ENCODE measurements at regions not wholly inside any gene's neighbourhood (a gene's known extent, or its start where the extent isn't known, plus 50 kb on each side); places are given as distances from the start of the nearest gene placed in this dataset.
"Not testable (repeated sequence)": the region's sequence is repeated elsewhere in the genome, so short reads cannot be mapped to it uniquely, and the experiment has no call there.

DNA sequence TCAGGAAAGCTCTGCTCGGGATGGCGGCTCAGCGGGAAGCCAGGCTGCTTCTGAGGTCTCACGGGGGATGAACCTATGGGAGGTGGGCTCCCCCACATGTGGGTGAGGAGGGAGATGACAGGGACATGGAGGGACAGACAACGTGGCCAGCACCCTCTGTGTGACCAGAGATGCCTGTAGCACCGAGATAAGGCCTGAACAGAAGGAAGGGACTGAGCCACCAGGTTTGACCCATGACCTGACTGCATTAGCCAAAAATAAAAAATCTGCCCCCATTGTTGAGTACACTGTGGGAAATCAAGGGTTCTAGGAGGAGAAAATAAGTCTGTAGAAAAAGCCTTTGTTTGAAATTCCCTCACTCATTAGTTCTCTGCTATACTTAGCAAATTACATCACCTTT, 105.7 kb downstream of the RNASET2 start:
- FAIRE-seq: no peak

GRCh38 chr6:166849749-166850183, 106.6 kb downstream of the RNASET2 start:
- H3K4me3 ChIP-seq (ENCODE audit: low read depth, low read length): no peak overlapping the region
- FAIRE-seq (no peak), DNase-seq (ENCODE audit: low read depth) (no peak)
- H3K27me3 ChIP-seq (ENCODE audit: control insufficient read depth, insufficient read depth, low read length): no peaks in the 10 kb centered on the region
- TF ChIP-seq CTCF (IDR thresholded peaks at IDR 0.05; ENCODE audit: insufficient read depth, low read length, severe bottlenecking): no peak
- H3K36me3 ChIP-seq (ENCODE audit: control insufficient read depth, insufficient read depth, low read length): no peaks in the 10 kb centered on the region

More for the DNA sequence above, 105.7 kb downstream of the RNASET2 start:
- no peak for TF ChIP-seq CTCF (IDR thresholded peaks at IDR 0.05; ENCODE audit: insufficient read depth, low read length, severe bottlenecking)
- no peak for DNase-seq (ENCODE audit: low read depth)
- Histone ChIP-seq H3K36me3 (ENCODE audit: control insufficient read depth, insufficient read depth, low read length) (no peaks in the 10 kb centered on the region), H3K27me3 (ENCODE audit: control insufficient read depth, insufficient read depth, low read length) (no peaks in the 10 kb centered on the region), H3K4me3 (ENCODE audit: low read depth, low read length) (no peak overlapping the region)

DNA sequence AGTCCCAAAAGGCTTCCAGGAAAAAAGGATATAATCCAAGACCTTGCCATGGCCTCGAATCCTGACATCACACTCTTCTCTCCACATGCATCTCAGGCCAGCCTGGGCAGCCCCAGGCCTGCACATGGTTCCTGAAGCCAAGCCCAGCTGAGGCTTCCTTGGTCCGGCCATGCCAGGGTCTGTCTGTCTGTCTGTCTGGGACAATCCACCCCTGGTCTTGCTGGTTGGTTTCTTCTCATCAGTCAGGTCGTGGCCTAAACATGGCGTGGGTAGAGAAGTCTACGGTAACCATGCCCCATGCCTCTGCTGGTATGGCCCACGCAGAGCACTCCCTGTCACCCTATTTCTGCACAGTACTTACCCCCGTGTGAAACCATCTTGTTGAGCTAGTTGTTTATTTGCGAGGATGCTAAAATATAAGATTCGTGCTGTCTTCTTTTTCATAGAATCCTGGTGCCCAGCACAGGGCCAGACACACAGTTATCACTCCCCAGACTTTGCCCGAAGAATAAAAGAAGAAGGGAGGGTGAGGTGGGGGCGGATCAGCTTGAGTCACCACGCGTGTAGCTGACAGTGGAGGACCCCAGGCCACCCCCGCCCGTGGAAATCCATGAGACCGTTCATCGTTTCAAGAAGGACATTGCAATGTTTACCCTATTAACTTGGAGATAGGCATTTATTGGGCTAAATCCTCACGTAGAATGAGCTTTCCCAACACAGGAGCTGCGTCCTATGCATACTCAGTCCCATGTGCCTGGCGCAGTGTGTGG, 107.2 kb downstream of the RNASET2 start:
- no peak for DNase-seq (ENCODE audit: low read depth)
- FAIRE-seq: no peak
- H3K4me3 ChIP-seq (ENCODE audit: low read depth, low read length): no peak overlapping the region
- no peaks in the 10 kb centered on the region for H3K27me3 ChIP-seq (ENCODE audit: control insufficient read depth, insufficient read depth, low read length)
- no peak for TF ChIP-seq CTCF (IDR thresholded peaks at IDR 0.05; ENCODE audit: insufficient read depth, low read length, severe bottlenecking)
- no peaks in the 10 kb centered on the region for H3K36me3 ChIP-seq (ENCODE audit: control insufficient read depth, insufficient read depth, low read length)

GRCh38 chr6:166846446-166847142, 109.8 kb downstream of the RNASET2 start:
- H3K27me3 ChIP-seq (ENCODE audit: control insufficient read depth, insufficient read depth, low read length); H3K36me3 ChIP-seq (ENCODE audit: control insufficient read depth, insufficient read depth, low read length); FAIRE-seq; DNase-seq (ENCODE audit: low read depth); H3K4me3 ChIP-seq (ENCODE audit: low read depth, low read length): not testable (repeated sequence)

- Histone ChIP-seq H3K27me3 (ENCODE audit: control insufficient read depth, insufficient read depth, low read length) (no peaks in the 10 kb centered on the region), H3K36me3 (ENCODE audit: control insufficient read depth, insufficient read depth, low read length) (no peaks in the 10 kb centered on the region), H3K4me3 (ENCODE audit: low read depth, low read length) (no peak overlapping the region)
- TF ChIP-seq CTCF (IDR thresholded peaks at IDR 0.05; ENCODE audit: insufficient read depth, low read length, severe bottlenecking): no peak
- FAIRE-seq (no peak), DNase-seq (ENCODE audit: low read depth) (no peak)
Measured at GRCh38 chr6:166842607-166843006, 113.7 kb downstream of the RNASET2 start.

- DNase-seq (ENCODE audit: low read depth): no peak
- TF ChIP-seq CTCF (IDR thresholded peaks at IDR 0.05; ENCODE audit: insufficient read depth, low read length, severe bottlenecking): no peak
- Histone ChIP-seq H3K36me3 (ENCODE audit: control insufficient read depth, insufficient read depth, low read length) (no peaks in the 10 kb centered on the region), H3K27me3 (ENCODE audit: control insufficient read depth, insufficient read depth, low read length) (no peaks in the 10 kb centered on the region), H3K4me3 (ENCODE audit: low read depth, low read length) (no peak overlapping the region)
- no peak for FAIRE-seq
Measured at GRCh38 chr6:166841216-166841615, 115.1 kb downstream of the RNASET2 start.
